LNCaP clone FGC (cell line): ENCODE measurements at regions not wholly inside any gene's neighbourhood (a gene's known extent, or its start where the extent isn't known, plus 50 kb on each side); places are given as distances from the start of the nearest gene placed in this dataset.

Source experiments
- DNase-seq: peaks from one replicate; pipeline ENCODE4 v3.0.0-alpha.2; 2011; ENCODE audit warnings: low read depth
- H3K4me3 ChIP-seq: 2 replicates; pipeline ENCODE4 v1.5.1; 2011; ENCODE audit warnings: mild to moderate bottlenecking, low read depth, low read length, control low read depth
- CTCF ChIP-seq: IDR thresholded peaks from 2 replicates; pipeline ENCODE4 v1.5.1; 2012; ENCODE audit warnings: mild to moderate bottlenecking; ENCODE audit not compliant: control insufficient read depth, insufficient read depth; ENCODE audit errors: extremely low read depth

- no peak for DNase-seq
- no peak for TF ChIP-seq CTCF
- H3K4me3 ChIP-seq = no peak overlapping the region
Observed at GRCh38 chr13:99803141-99803540, 168.4 kb downstream of the ZIC5 start.

GRCh38 chr13:99802416-99802815 lies 169.2 kb downstream of the ZIC5 start:
- no peak for TF ChIP-seq CTCF
- no peak for DNase-seq
- H3K4me3 ChIP-seq = no peak overlapping the region

GRCh38 chr13:99800951-99801350 lies 170.6 kb downstream of the ZIC5 start:
- no peak overlapping the region for H3K4me3 ChIP-seq
- no peak for TF ChIP-seq CTCF
- DNase-seq = no peak

- H3K4me3 ChIP-seq = no peak overlapping the region
- TF ChIP-seq CTCF = no peak
- DNase-seq = no peak
Observed at GRCh38 chr13:99800011-99800410, 171.6 kb downstream of the ZIC5 start.

- H3K4me3 ChIP-seq = no peak overlapping the region
- no peak for DNase-seq
- TF ChIP-seq CTCF = no peak
Observed at GRCh38 chr13:99798756-99799155, 172.8 kb downstream of the ZIC5 start.

GRCh38 chr13:99797691-99798090 lies 173.9 kb downstream of the ZIC5 start:
- no peak for TF ChIP-seq CTCF
- no peak for DNase-seq
- no peak overlapping the region for H3K4me3 ChIP-seq

- no peak for TF ChIP-seq CTCF
- peak; percentile 15 for DNase-seq
Observed at GRCh38 chr13:99796175-99796819, 175.3 kb downstream of the ZIC5 start.

More at GRCh38 chr13:99796175-99796819, 175.3 kb downstream of the ZIC5 start:
- H3K4me3 ChIP-seq = no peak overlapping the region
